GM19463 (cell line): ENCODE measurements at regions not wholly inside any gene's neighbourhood (a gene's known extent, or its start where the extent isn't known, plus 50 kb on each side); places are given as distances from the start of the nearest gene placed in this dataset.

Experiments used
- ATAC-seq: cut with Tn5 transposase; IDR thresholded peaks from one replicate; pipeline ENCODE4 v1.9.1; 2021; ENCODE audit warnings: mild to moderate bottlenecking, moderate library complexity; ENCODE audit not compliant: unreplicated experiment

DNA sequence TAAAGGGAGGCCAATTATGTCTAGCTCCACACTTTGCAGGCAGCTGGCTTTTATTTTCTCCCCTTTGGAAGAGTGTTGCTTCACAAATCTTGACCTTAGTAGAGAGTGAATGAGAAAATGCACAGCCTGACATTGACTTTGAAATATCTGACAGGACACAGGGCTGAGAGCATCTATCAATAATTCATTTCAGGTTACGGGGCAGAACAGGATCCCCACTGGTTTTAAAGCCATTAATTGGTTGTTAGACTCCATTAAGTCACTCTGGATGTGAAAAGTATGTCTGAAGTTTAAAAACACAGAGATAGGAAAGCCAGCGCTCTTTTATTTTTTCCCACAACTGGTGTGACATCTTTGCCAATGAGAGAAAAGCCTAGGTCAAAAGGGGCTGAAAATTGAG lies 251.9 kb upstream of the TMC3 start:
- ATAC-seq: no peak

- ATAC-seq: no peak
Observed at GRCh38 chr15:81619002-81619401, 245.0 kb upstream of the TMC3 start.

DNA sequence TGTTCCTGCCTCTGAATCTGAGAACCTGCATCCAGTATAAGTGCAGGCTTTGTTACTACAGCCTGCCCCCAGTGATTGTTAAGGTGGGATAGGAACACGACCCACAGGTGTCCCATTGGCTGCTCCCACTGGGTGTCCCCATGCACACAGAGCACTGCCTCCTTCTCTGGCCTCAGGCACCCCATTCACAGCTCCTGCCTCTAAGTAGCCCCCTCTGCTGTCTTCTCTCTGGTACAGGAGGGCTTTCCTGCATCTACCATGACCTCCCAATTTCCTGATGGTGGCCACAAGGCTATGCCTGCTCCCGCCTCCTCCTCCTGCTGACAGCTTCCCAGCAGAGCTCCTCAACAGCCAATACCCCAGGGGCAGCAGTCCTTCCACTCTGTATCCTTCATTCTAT lies 238.6 kb upstream of the TMC3 start:
- ATAC-seq: no peak

GRCh38 chr15:81611679-81612078 lies 237.7 kb upstream of the TMC3 start:
- no peak for ATAC-seq

DNA sequence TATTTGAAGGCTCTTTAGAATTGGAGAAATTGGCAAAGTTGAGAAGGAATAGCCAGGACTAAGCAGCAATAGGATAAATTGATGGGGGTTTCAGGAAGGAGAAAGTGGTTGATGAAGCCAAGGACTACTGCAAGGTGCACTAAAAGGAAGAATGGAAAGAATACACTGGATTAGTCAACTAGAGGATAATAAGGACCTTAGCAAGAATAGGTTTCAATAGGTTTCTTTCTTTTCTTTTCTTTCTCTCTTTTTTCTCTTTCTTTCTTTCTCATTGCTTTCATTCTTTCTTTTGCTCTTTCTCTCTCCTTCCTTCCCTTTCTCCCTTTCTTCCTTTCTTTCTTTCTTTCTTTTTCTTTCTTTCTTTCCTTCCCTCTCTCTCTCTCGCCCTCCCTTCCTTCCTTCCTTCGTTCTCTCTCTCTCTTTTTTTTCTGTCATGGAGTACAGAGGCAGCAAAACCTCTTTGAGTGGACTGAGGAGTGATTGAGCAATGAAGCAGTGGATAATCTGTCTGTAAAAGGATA lies 234.4 kb upstream of the TMC3 start:
- no peak for ATAC-seq

- no peak for ATAC-seq
Observed at GRCh38 chr15:81604713-81605112, 230.7 kb upstream of the TMC3 start.

DNA sequence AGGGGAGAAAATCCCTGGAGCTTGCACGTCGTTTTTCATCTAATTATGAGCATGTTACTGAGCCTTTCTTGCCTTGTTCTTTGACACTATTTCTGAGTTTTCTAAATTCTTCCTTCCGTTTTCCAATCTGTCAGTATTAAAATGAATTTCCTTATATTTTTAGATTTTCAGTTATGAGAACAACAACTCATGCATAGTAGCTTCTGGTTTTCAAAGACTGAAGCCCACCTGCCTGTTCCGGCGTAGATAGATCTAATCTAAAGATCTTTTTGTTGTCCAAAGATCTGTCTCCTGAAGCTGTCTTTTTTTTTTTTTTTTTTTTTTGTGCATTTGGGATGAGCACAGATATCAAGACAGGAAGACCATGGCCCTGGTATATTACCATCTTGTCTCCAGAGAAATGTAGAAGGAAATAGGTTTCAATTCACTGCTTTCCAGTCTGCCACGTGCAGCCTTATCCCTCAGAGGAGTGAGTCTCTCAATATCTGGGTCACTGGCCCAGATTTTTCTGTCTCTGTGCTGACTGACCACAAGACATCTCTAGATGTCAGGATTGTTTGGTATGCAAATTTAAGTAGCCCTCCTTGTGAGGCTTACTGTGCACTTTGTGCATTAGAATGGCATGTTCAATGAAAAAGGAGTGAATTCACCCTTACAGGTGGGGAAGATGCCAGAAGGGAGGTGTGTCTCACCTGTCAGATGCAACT lies 222.3 kb upstream of the TMC3 start:
- no peak for ATAC-seq

GRCh38 chr15:81595752-81596151 lies 221.7 kb upstream of the TMC3 start:
- no peak for ATAC-seq

- no peak for ATAC-seq
Observed at GRCh38 chr15:81589671-81590070, 215.7 kb upstream of the TMC3 start.

GRCh38 chr15:81575436-81576123 lies 201.6 kb upstream of the TMC3 start:
- no peak for ATAC-seq

DNA sequence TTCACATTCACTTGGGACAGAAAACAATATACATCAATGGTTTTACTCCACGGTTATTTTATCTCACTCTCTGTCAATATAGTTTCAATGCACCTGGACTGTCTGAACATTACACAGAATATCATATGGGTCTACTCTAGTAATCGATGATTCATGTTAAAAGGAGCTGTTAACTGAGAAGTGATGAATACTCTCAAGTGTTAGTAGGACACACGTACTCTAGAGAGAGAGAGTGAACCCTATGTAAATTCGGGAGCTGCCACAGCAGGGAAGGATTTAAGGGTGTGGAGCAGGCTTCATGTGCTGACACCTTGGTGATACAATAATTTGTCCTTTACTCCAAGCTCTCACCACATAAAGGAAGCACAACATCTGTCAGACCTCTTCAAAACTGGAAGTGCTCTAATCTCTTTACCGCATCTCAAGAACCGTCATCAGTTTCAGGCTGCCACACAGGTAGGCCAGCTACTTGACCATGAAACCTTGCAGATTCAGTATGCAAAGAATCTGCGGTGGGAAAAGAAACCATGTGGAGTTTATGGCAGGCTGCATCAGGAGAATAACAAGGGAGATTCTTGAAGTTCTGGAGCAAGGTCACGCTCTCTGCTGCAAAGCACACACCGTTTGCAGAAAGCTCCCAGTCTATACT lies 199.2 kb upstream of the TMC3 start:
- ATAC-seq: no peak

GRCh38 chr15:81572190-81572589 lies 198.2 kb upstream of the TMC3 start:
- no peak for ATAC-seq

DNA sequence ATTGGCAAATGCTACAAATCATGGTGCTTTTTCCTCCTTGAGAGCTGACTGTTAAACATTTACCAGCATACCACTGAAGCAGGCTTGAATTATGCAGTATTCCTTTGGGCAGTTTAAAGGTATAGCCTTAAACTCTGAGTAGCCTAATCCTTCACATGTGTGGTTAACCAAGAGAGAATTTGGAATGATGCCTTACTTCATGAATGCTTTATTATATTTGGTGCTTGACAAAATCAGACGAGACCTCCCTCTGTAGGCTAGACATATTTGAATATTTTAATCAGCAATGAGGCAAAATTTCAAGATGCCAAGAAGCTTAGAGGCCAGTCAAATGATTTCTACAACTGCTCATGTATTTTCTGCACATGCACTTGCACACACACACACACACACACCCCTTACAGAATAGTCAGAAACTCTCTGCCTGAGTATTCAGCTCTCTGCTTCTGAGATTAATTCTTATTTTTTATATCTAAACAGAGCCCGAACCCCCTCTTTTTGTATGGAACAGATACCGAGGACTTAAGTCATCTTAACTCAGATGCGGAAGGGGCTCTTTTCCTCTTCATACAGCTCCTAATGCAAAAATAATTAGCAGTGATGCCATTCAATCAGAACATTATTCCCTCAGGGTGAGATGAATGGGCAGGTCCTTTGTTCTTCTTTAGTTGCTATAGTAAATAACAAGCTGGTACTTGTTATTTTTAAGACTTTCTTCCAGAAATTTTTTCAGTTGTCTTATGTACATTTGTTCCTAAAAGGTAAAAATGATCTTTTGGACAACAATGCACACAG lies 195.5 kb upstream of the TMC3 start:
- no peak for ATAC-seq

GRCh38 chr15:81567924-81568323 lies 193.9 kb upstream of the TMC3 start:
- ATAC-seq: no peak

DNA sequence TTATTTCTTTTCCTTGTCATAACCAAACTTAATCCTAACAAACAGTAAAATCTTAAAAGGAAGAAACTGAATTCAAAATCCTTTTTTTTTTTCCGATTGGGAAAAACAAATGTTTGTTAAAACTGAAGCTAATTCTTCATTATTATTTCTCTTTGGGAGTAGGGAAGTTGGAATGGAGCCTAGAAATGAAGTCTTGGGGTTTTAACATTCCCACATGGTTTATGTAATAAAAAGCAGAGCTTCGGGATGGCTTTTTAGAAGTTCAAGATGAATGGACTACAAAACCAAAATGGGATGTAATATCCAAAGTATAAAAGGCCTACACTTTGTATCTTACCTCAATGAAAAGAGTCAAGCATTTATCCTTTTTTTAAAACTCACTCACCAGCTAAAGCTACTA lies 189.0 kb upstream of the TMC3 start:
- ATAC-seq: no peak

DNA sequence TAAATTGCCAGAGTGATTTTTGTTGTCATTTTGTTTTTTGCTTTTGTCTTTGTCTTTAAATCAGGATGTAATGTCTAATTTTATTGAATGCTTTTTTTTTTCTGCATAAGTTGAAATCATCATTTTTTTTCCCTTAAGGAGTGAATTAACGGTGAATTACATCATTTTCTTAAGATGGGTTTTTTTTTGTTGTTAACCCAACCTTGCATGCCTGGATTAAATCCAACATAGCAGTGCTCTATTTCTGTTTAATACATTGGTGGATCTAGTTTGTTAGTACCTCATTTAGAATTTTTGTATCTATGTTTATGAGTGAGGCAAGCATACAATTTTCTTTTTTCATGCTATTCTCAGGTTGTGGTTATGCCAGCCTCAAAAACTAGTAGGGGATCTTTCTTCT lies 186.4 kb upstream of the TMC3 start:
- no peak for ATAC-seq

DNA sequence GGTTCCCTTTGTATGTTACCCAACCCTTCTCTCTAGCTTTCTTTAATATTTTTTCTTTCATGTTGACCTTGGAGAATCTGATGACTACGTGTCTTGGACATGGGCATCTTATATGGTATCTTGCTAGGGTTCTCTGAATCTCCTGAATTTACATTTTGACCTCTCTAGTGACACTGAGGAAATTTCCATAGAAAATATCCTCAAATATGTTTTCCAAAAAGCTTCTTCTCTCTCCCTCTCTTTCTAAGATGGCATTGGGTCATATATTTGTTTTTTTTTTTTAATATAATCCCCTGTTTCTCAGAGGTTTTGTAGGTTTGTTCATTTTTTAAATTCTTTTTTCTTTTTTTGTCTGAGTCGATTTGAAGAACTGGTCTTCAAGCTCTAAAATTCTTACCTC lies 184.0 kb upstream of the TMC3 start:
- no peak for ATAC-seq

DNA sequence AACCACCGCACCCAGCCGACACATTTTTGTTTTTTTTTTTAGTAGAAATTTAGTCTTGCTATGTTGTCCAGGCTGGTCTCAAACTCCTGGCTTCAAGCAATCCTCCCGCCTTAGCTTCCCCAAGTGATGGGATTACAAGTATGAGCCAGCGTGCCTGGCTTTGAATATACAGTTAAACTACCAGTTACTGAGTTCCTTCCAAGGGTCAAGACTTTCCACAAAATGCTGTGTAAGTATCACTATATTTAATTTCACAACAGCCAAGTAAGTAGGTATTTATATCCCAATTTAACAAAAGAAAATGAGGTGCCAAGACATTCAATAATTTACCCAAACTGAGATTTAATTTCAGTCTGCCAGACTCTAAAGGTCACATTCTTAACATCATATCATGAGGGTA lies 181.3 kb upstream of the TMC3 start:
- no peak for ATAC-seq

- ATAC-seq: no peak
Observed at GRCh38 chr15:81548365-81549130, 174.5 kb upstream of the TMC3 start.

- ATAC-seq: no peak
Observed at GRCh38 chr15:81547521-81548132, 173.6 kb upstream of the TMC3 start.
